ENCODE measurements at regions not wholly inside any gene's neighbourhood (a gene's known extent, or its start where the extent isn't known, plus 50 kb on each side); places are given as distances from the start of the nearest gene placed in this dataset.
"Not testable (repeated sequence)": the region's sequence is repeated elsewhere in the genome, so short reads cannot be mapped to it uniquely, and the experiment has no call there.

DNA sequence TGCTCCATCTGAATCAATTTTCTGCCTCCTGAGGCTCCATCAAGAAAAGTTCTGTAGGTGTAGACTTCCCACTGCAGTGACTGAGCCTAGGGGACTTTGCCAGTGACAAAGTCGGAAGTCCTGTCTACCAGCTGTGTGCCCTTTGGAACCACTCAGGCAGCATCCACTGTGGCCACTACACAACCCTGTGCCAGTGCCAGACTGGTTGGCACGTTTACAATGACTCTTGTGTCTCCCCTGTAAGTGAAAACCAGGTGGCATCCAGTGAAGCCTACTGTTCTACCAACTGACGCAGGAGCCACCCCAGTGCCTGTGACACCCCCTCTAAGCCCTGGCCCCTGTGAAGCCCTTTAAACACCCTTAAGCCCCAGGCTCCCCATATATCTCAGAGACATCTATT lies 132.1 kb upstream of the SERPINE2 start:
- no peaks in the 10 kb centered on the region for H3K36me3 ChIP-seq
- H3K27ac ChIP-seq = no peak overlapping the region
- no peaks in the 10 kb centered on the region for H3K27me3 ChIP-seq (replicated peaks)
- no peaks in the 10 kb centered on the region; the same call in 1 of the 2 replicates for H3K9me3 ChIP-seq (replicated peaks)
- DNase-seq (ENCODE audit: low read depth in 1 of 2, low spot score in 2 of 2) = no peak
- H3K4me1 ChIP-seq (replicated peaks) = no peaks in the 10 kb centered on the region
- no peak overlapping the region for H3K4me3 ChIP-seq

DNA sequence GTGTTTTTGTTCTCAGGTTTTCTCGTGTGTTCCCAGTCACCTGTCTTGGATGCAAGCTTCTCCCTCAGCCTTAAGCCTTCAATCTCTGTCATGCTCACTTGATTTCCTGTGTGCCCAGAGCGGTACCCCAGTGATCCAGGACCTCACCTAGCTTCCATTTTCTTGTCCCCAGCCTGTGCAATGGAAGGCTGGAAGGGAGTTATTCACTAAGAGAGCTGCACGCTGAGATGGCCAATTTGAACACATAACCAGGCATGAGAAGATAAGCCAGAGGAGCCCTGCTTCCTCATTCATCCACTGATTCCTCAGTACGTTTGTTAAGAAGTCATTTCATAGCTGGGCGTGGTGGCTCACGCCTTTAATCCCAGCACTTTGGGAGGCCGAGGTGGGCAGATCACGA lies 130.8 kb upstream of the SERPINE2 start:
- Histone ChIP-seq H3K4me3 (no peak overlapping the region), H3K4me1 (replicated peaks) (0 out of 2 replicates have a peak, but pooled peaks cover 3% of the 10 kb centered on the region), H3K27me3 (replicated peaks) (no peaks in the 10 kb centered on the region), H3K36me3 (no peaks in the 10 kb centered on the region), H3K27ac (no peak overlapping the region), H3K9me3 (replicated peaks) (no peaks in the 10 kb centered on the region; the same call in 1 of the 2 replicates)
- no peak for DNase-seq (ENCODE audit: low read depth in 1 of 2, low spot score in 2 of 2)

DNA sequence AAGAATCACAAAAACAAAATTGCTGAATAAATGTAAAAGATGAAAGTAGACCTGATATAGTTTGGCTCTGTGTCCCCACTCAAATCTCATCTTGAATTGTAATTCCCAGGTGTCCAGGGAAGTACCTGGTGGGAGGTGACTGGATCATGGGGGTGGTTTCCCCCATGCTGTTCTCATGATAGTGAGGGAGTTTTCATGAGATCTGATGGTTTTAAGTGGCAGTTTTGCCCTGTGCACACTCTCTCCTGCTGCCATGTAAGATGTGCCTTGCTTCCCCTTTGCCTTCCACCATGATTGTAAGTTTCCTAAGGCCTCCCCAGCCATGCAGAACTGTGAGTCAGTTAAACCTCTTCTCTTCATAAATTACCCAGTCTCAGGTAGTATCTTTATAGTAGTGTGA lies 128.7 kb upstream of the SERPINE2 start:
- DNase-seq (ENCODE audit: low read depth in 1 of 2, low spot score in 2 of 2) = not testable (repeated sequence)

DNA sequence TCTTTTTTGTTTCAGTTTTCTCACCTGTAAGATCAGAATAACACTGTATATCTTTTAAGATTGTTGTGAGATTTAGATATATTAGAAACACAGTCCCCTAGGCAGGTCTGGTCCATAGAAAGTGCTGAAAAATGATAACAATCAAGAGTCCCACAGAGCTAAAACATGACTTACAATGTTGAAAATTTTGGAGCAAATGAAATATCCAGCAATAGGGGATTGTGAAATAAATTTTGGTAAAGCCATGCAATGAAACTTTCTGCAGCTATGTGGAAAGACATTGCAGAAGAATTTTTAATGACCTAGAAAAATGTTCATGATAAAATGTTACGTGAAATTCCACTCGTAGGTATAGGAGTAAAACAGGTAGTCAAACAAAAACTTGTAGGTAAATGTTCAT lies 127.6 kb upstream of the SERPINE2 start:
- H3K27me3 ChIP-seq (replicated peaks) = no peaks in the 10 kb centered on the region
- peaks cover 18% of the 10 kb centered on the region for H3K4me1 ChIP-seq (replicated peaks)
- no peaks in the 10 kb centered on the region for H3K36me3 ChIP-seq
- no peak overlapping the region for H3K27ac ChIP-seq
- DNase-seq (ENCODE audit: low read depth in 1 of 2, low spot score in 2 of 2) = no peak
- no peaks in the 10 kb centered on the region; the same call in 1 of the 2 replicates for H3K9me3 ChIP-seq (replicated peaks)
- no peak overlapping the region for H3K4me3 ChIP-seq

More for the DNA sequence above, 128.7 kb upstream of the SERPINE2 start:
- not testable (repeated sequence) for H3K36me3 ChIP-seq; H3K4me3 ChIP-seq; H3K27me3 ChIP-seq (replicated peaks); H3K27ac ChIP-seq; H3K9me3 ChIP-seq (replicated peaks)
- peaks cover 18% of the 10 kb centered on the region for H3K4me1 ChIP-seq (replicated peaks)

DNA sequence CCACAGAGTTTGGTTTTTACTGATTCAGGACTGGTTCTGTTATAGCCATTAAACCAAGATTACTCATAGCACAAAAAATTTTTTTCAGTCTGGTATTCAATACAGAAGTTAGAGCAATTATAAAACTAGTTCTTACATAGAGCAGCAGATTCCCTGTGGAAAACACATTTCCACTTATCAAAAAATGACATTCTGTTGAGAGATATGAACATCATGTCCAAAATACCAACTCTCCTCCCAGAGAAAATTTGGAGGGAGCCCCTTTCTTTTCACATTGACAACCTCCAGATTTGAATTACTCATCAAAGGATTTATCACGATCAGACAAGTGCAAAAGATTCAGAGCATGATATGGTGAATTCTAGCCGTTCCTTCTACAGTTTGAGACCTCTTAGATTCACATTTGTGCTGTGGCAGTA lies 126.8 kb upstream of the SERPINE2 start:
- DNase-seq (ENCODE audit: low read depth in 1 of 2, low spot score in 2 of 2) = no peak
- Histone ChIP-seq H3K4me3 (no peak overlapping the region), H3K27ac (no peak overlapping the region), H3K36me3 (no peaks in the 10 kb centered on the region), H3K9me3 (replicated peaks) (no peaks in the 10 kb centered on the region; the same call in 1 of the 2 replicates), H3K27me3 (replicated peaks) (no peaks in the 10 kb centered on the region), H3K4me1 (replicated peaks) (peaks cover 18% of the 10 kb centered on the region)

DNA sequence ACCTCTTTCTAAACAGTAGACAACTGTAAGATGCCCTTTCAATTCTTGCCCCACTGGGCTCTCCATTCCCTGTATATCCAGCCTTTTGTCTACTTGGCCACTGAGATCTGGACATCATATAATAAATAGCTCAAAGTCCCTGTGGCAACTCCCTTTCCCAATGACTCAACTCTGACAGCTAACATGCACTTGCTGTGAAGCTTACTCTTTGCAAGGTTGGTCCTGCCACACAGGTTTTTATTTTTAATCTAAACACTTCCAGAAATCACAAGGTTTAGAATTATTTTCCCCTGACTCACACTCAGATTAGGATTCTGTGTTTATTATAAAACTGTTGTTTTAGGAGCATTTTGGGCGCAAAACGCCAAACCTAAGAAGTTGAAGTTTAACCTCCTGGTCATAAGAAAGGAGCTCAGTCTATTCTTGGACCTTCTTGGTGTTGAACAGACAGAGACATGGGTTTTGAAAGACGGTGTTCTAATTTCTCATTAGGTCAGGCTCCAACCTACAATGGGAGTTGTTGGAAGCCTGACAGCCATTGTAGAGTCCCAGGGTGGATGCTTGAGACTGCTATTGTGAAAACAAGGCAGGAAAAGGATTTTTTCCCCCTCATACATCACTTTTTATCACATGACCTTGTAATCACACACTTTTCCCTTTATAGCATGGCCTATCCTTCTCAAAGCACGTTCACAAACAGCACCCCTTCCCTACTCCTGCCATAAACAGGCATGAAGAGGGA lies 124.7 kb upstream of the SERPINE2 start:
- H3K27me3 ChIP-seq (replicated peaks) = no peaks in the 10 kb centered on the region
- no peaks in the 10 kb centered on the region for H3K9me3 ChIP-seq (replicated peaks)
- peak in 1 of 2 experiments; percentile 42 for DNase-seq (ENCODE audit: low read depth in 1 of 2, low spot score in 2 of 2)
- H3K4me3 ChIP-seq = no peak overlapping the region
- H3K4me1 ChIP-seq (replicated peaks) = peaks cover 18% of the 10 kb centered on the region
- H3K27ac ChIP-seq = no peak overlapping the region; the same call in 1 of the 2 replicates
- no peaks in the 10 kb centered on the region for H3K36me3 ChIP-seq

DNA sequence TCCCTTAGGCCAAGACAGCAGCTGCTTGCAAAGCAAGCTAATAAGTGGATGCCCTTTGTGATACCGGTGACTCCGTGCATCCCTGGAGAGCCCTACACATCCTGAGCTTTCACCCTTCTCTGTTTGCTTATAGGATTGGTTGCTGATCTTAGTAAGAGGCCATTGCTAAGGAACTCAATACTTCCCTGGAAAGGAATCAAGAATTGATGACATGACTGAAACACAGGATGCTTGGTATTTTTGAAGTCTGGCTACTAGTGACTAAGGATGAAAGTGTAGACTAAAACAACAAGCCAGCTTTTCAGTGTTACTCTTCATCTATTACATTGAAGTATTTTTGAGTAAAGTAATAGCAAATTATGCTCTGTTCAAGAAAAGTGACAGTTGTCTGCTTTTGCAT lies 123.0 kb upstream of the SERPINE2 start:
- H3K4me1 ChIP-seq (replicated peaks) = peaks cover 18% of the 10 kb centered on the region
- no peaks in the 10 kb centered on the region for H3K27me3 ChIP-seq (replicated peaks)
- H3K4me3 ChIP-seq = no peak overlapping the region
- H3K27ac ChIP-seq = no peak overlapping the region
- no peaks in the 10 kb centered on the region for H3K9me3 ChIP-seq (replicated peaks)
- DNase-seq (ENCODE audit: low read depth in 1 of 2, low spot score in 2 of 2) = no peak
- no peaks in the 10 kb centered on the region for H3K36me3 ChIP-seq

DNA sequence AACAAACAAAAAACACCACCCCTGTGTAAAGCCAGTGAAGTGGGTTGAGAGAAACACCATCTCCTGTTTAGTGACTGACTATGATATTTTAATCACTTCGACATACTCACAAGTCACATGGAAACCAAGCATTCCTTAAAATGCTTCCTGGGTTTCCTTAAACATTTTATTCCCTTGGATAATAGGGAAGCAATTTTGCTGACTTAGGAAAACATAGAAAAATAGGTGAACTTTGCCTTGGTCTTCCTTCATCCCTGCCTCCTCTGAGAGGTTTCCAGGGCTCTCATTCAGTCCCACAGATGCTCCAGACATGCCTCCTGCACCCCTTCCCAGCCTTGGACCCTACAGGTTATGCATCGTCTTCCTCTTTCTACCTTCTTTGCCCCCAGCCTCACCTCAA lies 122.6 kb upstream of the SERPINE2 start:
- Histone ChIP-seq H3K27me3 (replicated peaks) (no peaks in the 10 kb centered on the region), H3K36me3 (no peaks in the 10 kb centered on the region), H3K4me3 (no peak overlapping the region), H3K4me1 (replicated peaks) (peaks cover 18% of the 10 kb centered on the region), H3K27ac (no peak overlapping the region), H3K9me3 (replicated peaks) (no peaks in the 10 kb centered on the region)
- no peak for DNase-seq (ENCODE audit: low read depth in 1 of 2, low spot score in 2 of 2)

DNA sequence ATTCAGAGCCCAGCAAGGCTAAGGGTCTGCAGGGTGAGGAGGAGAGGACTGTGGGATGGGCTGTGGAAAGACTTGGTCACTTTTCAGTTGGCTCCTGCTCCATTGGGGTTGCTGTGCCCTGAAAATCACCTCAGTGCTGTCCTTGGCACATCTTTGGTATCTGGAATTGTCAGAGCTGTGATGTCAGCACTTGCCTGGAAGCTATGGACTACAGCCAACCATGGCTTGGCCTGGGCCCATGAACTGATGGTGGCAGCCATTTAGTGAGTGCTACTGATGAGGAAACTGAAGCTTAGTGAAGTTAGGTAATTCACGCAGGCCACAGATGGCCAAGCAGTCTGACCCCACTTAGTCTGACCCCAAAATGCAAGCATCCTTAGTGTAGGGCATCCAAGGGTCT lies 121.8 kb upstream of the SERPINE2 start:
- Histone ChIP-seq H3K9me3 (replicated peaks) (no peaks in the 10 kb centered on the region), H3K4me3 (no peak overlapping the region), H3K27ac (no peak overlapping the region), H3K36me3 (no peaks in the 10 kb centered on the region), H3K4me1 (replicated peaks) (peaks cover 16% of the 10 kb centered on the region), H3K27me3 (replicated peaks) (no peaks in the 10 kb centered on the region)
- DNase-seq (ENCODE audit: low read depth in 1 of 2, low spot score in 2 of 2) = no peak

DNA sequence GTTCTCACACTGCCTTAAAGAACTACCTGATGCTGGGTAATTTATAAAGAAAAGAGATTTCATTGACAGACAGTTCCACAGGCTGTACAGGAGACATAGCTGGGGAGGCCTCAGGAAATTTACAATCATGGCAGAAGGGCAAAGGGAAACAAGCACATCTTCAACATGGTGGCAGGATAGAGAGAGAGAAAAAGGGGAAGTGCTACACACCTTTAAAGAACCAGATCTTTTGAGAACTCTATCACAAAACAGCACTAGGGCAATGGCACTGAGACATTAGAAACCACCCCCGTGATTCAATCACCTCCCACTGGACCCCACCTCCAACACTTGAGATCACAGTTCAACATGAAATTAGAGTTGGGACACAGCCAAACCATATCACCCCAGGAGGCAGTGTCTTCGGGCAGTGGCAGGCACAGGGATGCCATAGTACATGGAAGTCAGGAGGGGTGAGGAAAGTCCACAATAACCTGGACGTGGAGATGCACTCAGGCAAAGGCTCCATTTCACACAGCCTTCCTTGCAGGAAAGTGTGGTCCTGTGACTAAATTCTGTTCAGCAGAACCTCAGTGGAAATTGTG lies 120.4 kb upstream of the SERPINE2 start:
- H3K27me3 ChIP-seq (replicated peaks) = no peaks in the 10 kb centered on the region
- no peak overlapping the region for H3K27ac ChIP-seq
- peaks cover 16% of the 10 kb centered on the region for H3K4me1 ChIP-seq (replicated peaks)
- DNase-seq (ENCODE audit: low read depth in 1 of 2, low spot score in 2 of 2) = no peak
- no peaks in the 10 kb centered on the region for H3K36me3 ChIP-seq
- no peaks in the 10 kb centered on the region for H3K9me3 ChIP-seq (replicated peaks)
- no peak overlapping the region for H3K4me3 ChIP-seq

DNA sequence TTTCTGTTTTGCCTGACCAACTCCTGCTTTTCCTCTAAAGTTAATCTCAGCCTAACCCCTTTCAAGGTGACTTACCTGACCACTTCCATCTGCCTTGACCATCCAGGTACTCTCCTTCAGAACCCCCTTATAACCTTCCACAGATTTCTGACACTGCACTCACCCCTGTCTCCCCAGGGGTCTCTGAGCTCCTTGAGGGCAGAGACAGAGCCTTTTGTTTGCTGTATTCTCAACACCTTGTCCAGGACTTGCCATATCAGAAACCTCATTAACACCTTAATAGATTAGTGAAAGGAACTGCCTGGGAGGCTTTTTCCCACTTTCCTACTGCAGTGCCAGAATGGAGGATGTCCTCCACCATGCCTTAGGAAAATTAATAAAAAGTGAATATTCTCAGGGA lies 119.7 kb upstream of the SERPINE2 start:
- no peaks in the 10 kb centered on the region for H3K36me3 ChIP-seq
- no peak overlapping the region for H3K27ac ChIP-seq
- no peaks in the 10 kb centered on the region for H3K9me3 ChIP-seq (replicated peaks)
- H3K4me3 ChIP-seq = no peak overlapping the region
- DNase-seq (ENCODE audit: low read depth in 1 of 2, low spot score in 2 of 2) = no peak
- H3K4me1 ChIP-seq (replicated peaks) = peaks cover 10% of the 10 kb centered on the region
- no peaks in the 10 kb centered on the region for H3K27me3 ChIP-seq (replicated peaks)

DNA sequence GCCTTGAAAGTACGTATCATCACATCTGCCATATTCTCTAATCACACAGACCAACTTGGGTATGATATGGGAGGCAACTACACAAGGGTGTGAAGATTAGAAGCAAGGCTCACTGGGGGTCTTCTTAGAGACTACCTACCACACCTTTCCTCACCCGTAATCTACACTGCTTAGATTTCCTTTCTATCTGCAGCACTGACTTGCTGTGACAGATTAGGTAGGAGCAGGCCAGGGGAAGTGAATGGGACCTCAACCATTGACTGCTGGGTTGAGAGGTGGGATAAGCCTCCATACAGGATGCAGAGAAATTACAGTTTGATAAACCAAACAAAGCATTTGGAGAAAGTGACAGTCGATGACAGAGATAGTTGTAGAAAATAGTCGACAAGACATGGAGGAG lies 119.0 kb upstream of the SERPINE2 start:
- H3K27ac ChIP-seq = no peak overlapping the region
- no peaks in the 10 kb centered on the region for H3K36me3 ChIP-seq
- H3K4me3 ChIP-seq = no peak overlapping the region
- no peaks in the 10 kb centered on the region for H3K27me3 ChIP-seq (replicated peaks)
- DNase-seq (ENCODE audit: low read depth in 1 of 2, low spot score in 2 of 2) = no peak
- H3K4me1 ChIP-seq (replicated peaks) = peaks cover 2% of the 10 kb centered on the region
- H3K9me3 ChIP-seq (replicated peaks) = no peaks in the 10 kb centered on the region

DNA sequence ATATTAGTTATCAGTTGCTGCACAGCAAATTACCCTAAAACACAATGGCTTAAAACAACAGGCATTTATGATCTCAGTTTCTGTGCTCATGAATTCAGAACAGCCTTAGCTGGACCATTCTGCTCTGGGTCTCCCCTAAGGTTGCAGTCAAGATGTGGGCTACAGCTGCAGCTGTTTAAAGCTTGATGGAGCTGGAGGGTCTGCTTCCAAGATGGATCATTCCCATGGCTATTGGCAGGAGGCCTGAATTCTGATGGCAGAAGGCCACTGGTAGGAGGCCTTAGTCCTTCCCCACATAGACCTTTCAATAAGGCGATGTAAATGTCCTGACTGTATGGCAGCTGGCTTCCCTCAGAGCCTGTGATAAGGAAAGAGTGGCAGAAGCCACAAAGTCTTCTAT lies 118.6 kb upstream of the SERPINE2 start:
- Histone ChIP-seq H3K9me3 (replicated peaks) (no peaks in the 10 kb centered on the region), H3K4me3 (no peak overlapping the region), H3K27ac (no peak overlapping the region), H3K27me3 (replicated peaks) (no peaks in the 10 kb centered on the region), H3K36me3 (no peaks in the 10 kb centered on the region), H3K4me1 (replicated peaks) (no peaks in the 10 kb centered on the region; the same call in 1 of the 2 replicates)
- DNase-seq (ENCODE audit: low read depth in 1 of 2, low spot score in 2 of 2) = no peak

DNA sequence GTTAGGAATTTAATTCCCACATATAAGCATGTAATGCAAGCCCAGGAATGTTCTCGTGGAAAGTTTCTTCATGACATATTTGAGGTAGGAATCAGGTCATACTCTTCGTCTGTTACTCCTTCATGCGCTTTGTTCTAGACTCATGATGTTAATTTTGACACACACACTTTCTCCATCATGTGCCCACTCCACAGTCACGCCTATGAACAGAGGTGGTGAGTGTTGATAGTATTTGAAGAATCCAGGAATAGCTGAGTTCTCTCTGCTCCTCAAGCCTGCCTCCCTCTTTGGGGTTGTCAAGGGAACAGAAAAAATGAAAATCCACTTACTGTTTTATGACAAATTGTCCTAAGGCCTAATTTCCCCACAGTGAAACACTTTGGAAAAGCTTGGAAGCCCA lies 117.3 kb upstream of the SERPINE2 start:
- Histone ChIP-seq H3K9me3 (replicated peaks) (no peaks in the 10 kb centered on the region), H3K27me3 (replicated peaks) (no peaks in the 10 kb centered on the region), H3K4me3 (no peak overlapping the region), H3K27ac (no peak overlapping the region), H3K4me1 (replicated peaks) (peaks cover under 1% of the 10 kb centered on the region; the same call in 1 of the 2 replicates), H3K36me3 (no peaks in the 10 kb centered on the region)
- DNase-seq (ENCODE audit: low read depth in 1 of 2, low spot score in 2 of 2) = no peak
